Gastrocnemius medialis (tissue), 4 donors: ENCODE measurements at regions not wholly inside any gene's neighbourhood (a gene's known extent, or its start where the extent isn't known, plus 50 kb on each side); places are given as distances from the start of the nearest gene placed in this dataset.

Experiments
- ATAC-seq, 2 donors: fragments of 150-250 bp; one replicate each; pipeline ENCODE4 v1.9.1; 2016
- DNase-seq, 2 donors: peaks; one replicate each; pipeline ENCODE4 v3.0.0-alpha.2; 2019
- H3K27ac ChIP-seq, 4 donors: fragments of 200-600 bp; sonication (generic); 1 replicate in 1 of 4; 2 replicates in 3 of 4; pipeline ENCODE4 v1.5.1; 2016 to 2018; ENCODE audit warnings: mild to moderate bottlenecking in 2 of 4, moderate library complexity in 1 of 4
- H3K27me3 ChIP-seq, 3 donors: fragments of 200-600 bp; sonication (generic) in 2 of 3; 1 replicate in 1 of 3; 2 replicates in 2 of 3; pipeline versions ENCODE4 v1.5.1 to v1.6.0; 2016 to 2019; ENCODE audit warnings: mild to moderate bottlenecking in 1 of 3, moderate library complexity in 1 of 3
- H3K36me3 ChIP-seq, 2 donors: fragments of 200-600 bp; sonication (generic) in 1 of 2; one replicate each; pipeline ENCODE4 v1.5.1; 2017 to 2018
- H3K4me1 ChIP-seq, 2 donors: fragments of 200-600 bp; sonication (generic) in 1 of 2; one replicate each; pipeline ENCODE4 v1.5.1; 2016 to 2017; ENCODE audit warnings: mild to moderate bottlenecking in 2 of 2
- H3K4me3 ChIP-seq, 4 donors: fragments of 200-600 bp; sonication (generic) in 3 of 4; 1 replicate in 1 of 4; 2 replicates in 3 of 4; pipeline ENCODE4 v1.5.1; 2016 to 2019; ENCODE audit warnings: mild to moderate bottlenecking in 2 of 4
- H3K9me3 ChIP-seq, 3 donors: fragments of 200-600 bp; sonication (generic) in 2 of 3; 1 replicate in 1 of 3; 2 replicates in 2 of 3; pipeline ENCODE4 v1.5.1; 2016 to 2019
- CTCF ChIP-seq, 5 experiments: fragments of 450-650 bp in 3 of 5; fragments of 200-600 bp in 2 of 5; sonication (generic) in 2 of 5; IDR thresholded peaks in 4 of 5; conservative IDR thresholded peaks in 1 of 5; 1 replicate in 4 of 5; 2 replicates in 1 of 5; pipeline ENCODE4 v1.5.1; 2016 to 2019; ENCODE audit warnings: antibody characterized with exemption in 5 of 5, mild to moderate bottlenecking in 3 of 5, moderate library complexity in 3 of 5
- POLR2A ChIP-seq, 2 donors: fragments of 450-650 bp; IDR thresholded peaks; one replicate each; pipeline ENCODE4 v1.6.1; 2017; ENCODE audit warnings: antibody characterized with exemption in 2 of 2, mild to moderate bottlenecking in 2 of 2, moderate library complexity in 2 of 2
- in situ Hi-C, 4 donors: fragments of 200-750 bp; cut with MboI; loops; one replicate each; pipeline versions ENCODE4 v1.15.0 to v1.8.0; 2017; ENCODE audit warnings: low sequenced_read_pairs in 4 of 4
- intact Hi-C: fragments of 100-400 bp; cut with DNase I; formaldehyde crosslinking; loops from one replicate; pipeline ENCODE4 v1.15.1; 2023; ENCODE audit warnings: low total_unique reads

DNA sequence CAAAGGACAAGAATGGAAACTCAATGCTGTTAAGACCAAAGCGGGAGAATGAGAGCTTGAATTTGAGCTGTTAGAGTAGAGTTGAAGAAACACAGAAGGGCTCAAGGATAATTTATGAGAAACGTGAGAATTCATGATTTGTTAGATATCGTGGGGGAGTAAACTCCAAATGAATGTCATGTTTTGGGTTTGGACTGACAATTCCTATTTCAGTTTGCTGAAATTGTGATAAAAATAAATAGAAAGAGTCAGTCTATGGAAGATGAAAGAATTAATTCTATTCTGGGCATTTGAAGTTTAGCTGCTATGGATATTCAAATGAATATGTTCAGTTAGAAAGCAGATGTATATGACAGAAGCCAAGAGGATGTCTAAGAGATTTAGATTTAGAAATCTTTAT is 723.4 kb upstream of the PIK3C3 start:
- Histone ChIP-seq H3K9me3 (no peaks in the 10 kb centered on the region), H3K27me3 (no peaks in the 10 kb centered on the region), H3K27ac (no peak overlapping the region), H3K4me3 (no peak overlapping the region), H3K4me1 (no peaks in the 10 kb centered on the region), H3K36me3 (no peaks in the 10 kb centered on the region)
- DNase-seq (no peak), ATAC-seq (no peak)
- intact Hi-C loops (no loop called here), in situ Hi-C loops (no loop called here)
- TF ChIP-seq POLR2A (IDR thresholded peaks at IDR 0.05) (no peak), CTCF (IDR thresholded peaks at IDR 0.05 in 4 of 5, conservative IDR thresholded peaks at IDR 0.05 in 1 of 5) (no peak)

DNA sequence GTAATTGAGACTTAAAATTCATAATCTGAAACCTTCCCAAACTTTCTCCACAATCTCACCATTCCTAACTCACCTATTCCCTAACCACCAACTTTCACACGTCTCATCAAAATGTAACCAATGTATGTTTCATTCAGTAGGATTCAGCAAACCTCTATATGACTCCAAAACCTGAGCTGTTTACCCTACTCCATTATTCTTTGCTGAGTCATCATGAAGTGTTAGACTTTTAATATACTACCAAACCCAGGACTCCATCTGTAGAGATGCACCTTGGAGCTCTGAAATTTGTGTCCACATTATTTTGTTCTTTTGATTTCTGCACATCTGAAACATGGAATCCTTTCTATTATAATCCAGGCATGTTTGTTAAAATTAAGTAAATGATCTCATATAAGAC is 727.0 kb upstream of the PIK3C3 start:
- ATAC-seq (no peak), DNase-seq (no peak)
- no peaks in the 10 kb centered on the region for H3K4me1 ChIP-seq
- in situ Hi-C loops (no loop called here), intact Hi-C loops (no loop called here)
- no peak for TF ChIP-seq POLR2A (IDR thresholded peaks at IDR 0.05)
- no peak for TF ChIP-seq CTCF (IDR thresholded peaks at IDR 0.05 in 4 of 5, conservative IDR thresholded peaks at IDR 0.05 in 1 of 5)
- H3K9me3 ChIP-seq, result no peaks in the 10 kb centered on the region
- no peaks in the 10 kb centered on the region for H3K27me3 ChIP-seq
- H3K4me3 ChIP-seq, result no peak overlapping the region
- no peaks in the 10 kb centered on the region for H3K36me3 ChIP-seq
- no peak overlapping the region for H3K27ac ChIP-seq

DNA sequence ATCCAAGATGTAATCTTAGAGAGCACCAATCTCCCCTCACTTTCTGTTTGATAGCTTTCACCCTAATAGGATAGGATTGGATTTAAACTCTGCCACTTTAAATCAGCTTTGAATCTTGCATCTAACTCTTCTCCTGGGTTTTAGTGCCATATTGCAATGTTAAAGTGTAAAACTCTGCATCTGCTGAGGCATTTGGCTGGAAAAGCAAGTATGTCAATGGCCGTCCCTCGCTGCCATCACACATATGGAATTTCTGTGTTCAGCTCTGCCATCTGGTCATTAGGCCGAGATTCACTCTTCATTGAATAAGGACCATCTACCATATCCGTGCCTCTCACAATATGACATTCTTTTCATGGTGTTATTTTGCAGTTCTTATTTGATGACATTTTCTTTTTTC is 728.1 kb upstream of the PIK3C3 start:
- intact Hi-C loops, result no loop called here
- H3K36me3 ChIP-seq, result no peaks in the 10 kb centered on the region
- no peak for ATAC-seq
- no peaks in the 10 kb centered on the region for H3K9me3 ChIP-seq
- in situ Hi-C loops, result no loop called here
- H3K27me3 ChIP-seq, result no peaks in the 10 kb centered on the region
- no peak for DNase-seq
- TF ChIP-seq POLR2A (IDR thresholded peaks at IDR 0.05), result no peak
- no peak for TF ChIP-seq CTCF (IDR thresholded peaks at IDR 0.05 in 4 of 5, conservative IDR thresholded peaks at IDR 0.05 in 1 of 5)
- no peaks in the 10 kb centered on the region for H3K4me1 ChIP-seq
- H3K27ac ChIP-seq, result no peak overlapping the region
- H3K4me3 ChIP-seq, result no peak overlapping the region

GRCh38 chr18:41226186-41226585 is 728.8 kb upstream of the PIK3C3 start:
- Histone ChIP-seq H3K27ac (no peak overlapping the region), H3K27me3 (no peaks in the 10 kb centered on the region), H3K9me3 (no peaks in the 10 kb centered on the region), H3K4me3 (no peak overlapping the region), H3K36me3 (no peaks in the 10 kb centered on the region), H3K4me1 (no peaks in the 10 kb centered on the region)
- in situ Hi-C loops (no loop called here), intact Hi-C loops (no loop called here)
- ATAC-seq (no peak), DNase-seq (no peak)
- TF ChIP-seq POLR2A (IDR thresholded peaks at IDR 0.05), result no peak
- TF ChIP-seq CTCF (IDR thresholded peaks at IDR 0.05 in 4 of 5, conservative IDR thresholded peaks at IDR 0.05 in 1 of 5), result no peak

DNA sequence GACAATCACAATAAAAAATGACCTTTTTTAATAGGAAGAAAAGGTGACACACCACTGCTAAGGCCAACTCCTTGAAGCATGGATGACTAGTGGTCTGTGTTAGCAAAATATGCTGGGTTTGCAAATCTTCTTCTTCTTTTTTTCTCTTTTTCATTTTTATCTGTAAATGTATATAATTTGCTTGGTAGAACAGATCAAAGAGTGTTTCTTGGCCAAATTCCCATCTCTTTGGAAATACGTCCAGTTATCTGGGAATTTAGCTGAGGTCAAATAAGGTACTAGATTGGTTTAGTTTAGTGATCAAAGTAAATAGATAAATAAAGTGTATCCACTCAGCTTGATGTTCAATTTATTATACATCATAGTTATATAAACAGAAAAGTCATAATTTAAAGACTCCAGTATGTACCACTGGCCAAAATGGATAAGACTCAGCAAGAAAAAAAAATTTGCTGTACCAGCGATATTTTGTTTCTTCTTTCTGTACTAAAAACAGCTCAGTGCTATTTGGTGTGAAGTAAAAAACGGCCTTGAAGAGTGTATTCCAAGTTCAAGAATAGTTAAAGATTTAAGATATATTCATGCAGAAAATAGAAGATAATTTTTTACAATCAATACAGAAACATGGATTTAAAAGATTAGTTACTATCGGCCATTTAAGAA is 738.6 kb upstream of the PIK3C3 start:
- Histone ChIP-seq H3K27ac (no peak overlapping the region), H3K9me3 (no peaks in the 10 kb centered on the region), H3K36me3 (no peaks in the 10 kb centered on the region), H3K4me3 (no peak overlapping the region), H3K4me1 (no peaks in the 10 kb centered on the region), H3K27me3 (no peaks in the 10 kb centered on the region)
- DNase-seq (no peak), ATAC-seq (no peak)
- in situ Hi-C loops (loop anchor here in 1 of 4 donors (25.0 kb wide), 1 partner anchor 96 kb away; no protein-coding TSS in a partner anchor), intact Hi-C loops (no loop called here)
- TF ChIP-seq POLR2A (IDR thresholded peaks at IDR 0.05), result no peak
- no peak for TF ChIP-seq CTCF (IDR thresholded peaks at IDR 0.05 in 4 of 5, conservative IDR thresholded peaks at IDR 0.05 in 1 of 5)
